ENCODE measurements at regions not wholly inside any gene's neighbourhood (a gene's known extent, or its start where the extent isn't known, plus 50 kb on each side); places are given as distances from the start of the nearest gene placed in this dataset.

- Histone ChIP-seq H3K27me3 (no peaks in the 10 kb centered on the region), H3K36me3 (no peaks in the 10 kb centered on the region), H3K4me1 (no peaks in the 10 kb centered on the region), H3K4me3 (ENCODE audit: low read depth, low read length) (no peak overlapping the region), H3K9me3 (no peaks in the 10 kb centered on the region)
- no peak for DNase-seq
- TF ChIP-seq CTCF (IDR thresholded peaks at IDR 0.05; ENCODE audit: low read depth, low read length): no peak
These were observed 90.2 kb upstream of the PLEKHG7 start for GRCh38 chr12:92612611-92613010.

GRCh38 chr12:92608151-92609091 lies 94.4 kb upstream of the PLEKHG7 start:
- no peak for DNase-seq

DNA sequence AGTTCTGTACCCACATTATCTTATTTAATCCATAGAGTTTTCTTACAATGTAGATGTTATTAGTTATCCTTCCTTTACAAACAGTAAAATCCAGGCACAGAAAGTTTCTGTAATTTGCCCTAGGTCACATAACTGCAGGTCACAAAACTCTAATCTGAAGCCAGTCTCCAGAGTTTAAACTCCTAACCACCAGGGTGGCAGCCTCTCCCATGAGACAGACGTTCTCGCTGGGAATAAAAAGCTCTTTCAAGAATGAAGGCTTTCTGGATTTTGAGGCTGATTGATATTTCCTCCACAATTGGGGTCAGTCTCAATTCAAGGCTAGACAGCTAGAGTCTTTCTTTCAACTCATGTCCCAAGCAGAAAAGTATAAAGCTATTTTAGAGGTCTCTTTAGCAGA lies 95.8 kb upstream of the PLEKHG7 start:
- DNase-seq: no peak
- H3K9me3 ChIP-seq: no peaks in the 10 kb centered on the region
- H3K4me3 ChIP-seq (ENCODE audit: low read depth, low read length): no peak overlapping the region
- no peaks in the 10 kb centered on the region for H3K27me3 ChIP-seq
- H3K4me1 ChIP-seq: no peaks in the 10 kb centered on the region
- no peak for TF ChIP-seq CTCF (IDR thresholded peaks at IDR 0.05; ENCODE audit: low read depth, low read length)
- no peaks in the 10 kb centered on the region for H3K36me3 ChIP-seq

More at GRCh38 chr12:92608151-92609091, 94.4 kb upstream of the PLEKHG7 start:
- H3K4me1 ChIP-seq: no peaks in the 10 kb centered on the region
- H3K36me3 ChIP-seq: no peaks in the 10 kb centered on the region
- peak overlapping the region; percentile 34 for H3K4me3 ChIP-seq (ENCODE audit: low read depth, low read length)
- H3K27me3 ChIP-seq: no peaks in the 10 kb centered on the region
- no peaks in the 10 kb centered on the region for H3K9me3 ChIP-seq
- TF ChIP-seq CTCF (IDR thresholded peaks at IDR 0.05; ENCODE audit: low read depth, low read length): peak; percentile 81

GRCh38 chr12:92605621-92606170 lies 97.1 kb upstream of the PLEKHG7 start:
- no peak for TF ChIP-seq CTCF (IDR thresholded peaks at IDR 0.05; ENCODE audit: low read depth, low read length)
- H3K27me3 ChIP-seq: no peaks in the 10 kb centered on the region
- no peak for DNase-seq
- H3K4me1 ChIP-seq: no peaks in the 10 kb centered on the region
- no peaks in the 10 kb centered on the region for H3K36me3 ChIP-seq
- H3K4me3 ChIP-seq (ENCODE audit: low read depth, low read length): no peak overlapping the region
- no peaks in the 10 kb centered on the region for H3K9me3 ChIP-seq

GRCh38 chr12:92604786-92605185 lies 98.0 kb upstream of the PLEKHG7 start:
- no peaks in the 10 kb centered on the region for H3K27me3 ChIP-seq

More at GRCh38 chr12:92604786-92605185, 98.0 kb upstream of the PLEKHG7 start:
- H3K36me3 ChIP-seq: no peaks in the 10 kb centered on the region
- TF ChIP-seq CTCF (IDR thresholded peaks at IDR 0.05; ENCODE audit: low read depth, low read length): no peak
- H3K4me1 ChIP-seq: no peaks in the 10 kb centered on the region
- peaks cover 5% of the 10 kb centered on the region; the same call in 1 of the 2 replicates for H3K9me3 ChIP-seq
- no peak overlapping the region for H3K4me3 ChIP-seq (ENCODE audit: low read depth, low read length)
- no peak for DNase-seq

Data from BE2C (cell line).